B cell (primary cell): ENCODE measurements at regions not wholly inside any gene's neighbourhood (a gene's known extent, or its start where the extent isn't known, plus 50 kb on each side); places are given as distances from the start of the nearest gene placed in this dataset.

ENCODE experiments used
- ATAC-seq: fragments of 200-7000 bp; cut with Tn5 transposase; one replicate; pipeline ENCODE4 v1.10.0; 2021; ENCODE audit warnings: low read depth, mild to moderate bottlenecking, moderate number of reproducible peaks, moderate library complexity
- CTCF ChIA-PET: fragments of 350-600 bp; sonication (Branson Sonifier 250); formaldehyde crosslinking; loops from one replicate; lab custom pipeline; 2021; ENCODE audit warnings: antibody characterized with exemption, inconsistent platforms; lab: Charles Lee
- POLR2A ChIA-PET: fragments of 350-600 bp; sonication (Branson Sonifier 250); formaldehyde crosslinking; loops from one replicate; lab custom pipeline; 2021; ENCODE audit warnings: antibody characterized with exemption; lab: Charles Lee
- DNase-seq: peaks from one replicate; pipeline ENCODE4 v3.0.0; 2013
- H2AFZ ChIP-seq: 2 replicates; pipeline ENCODE4 v1.6.1; 2012; ENCODE audit warnings: mild to moderate bottlenecking, low read depth, low read length; ENCODE audit not compliant: insufficient read depth, poor library complexity, severe bottlenecking
- H3K27ac ChIP-seq, 2 donors: 1 replicate in 1 of 2; 2 replicates in 1 of 2; pipeline ENCODE4 v1.5.1; 2012 to 2013; ENCODE audit warnings: low read length in 2 of 2, mild to moderate bottlenecking in 2 of 2, moderate library complexity in 1 of 2
- H3K27me3 ChIP-seq, 4 experiments: fragments of 200-600 bp in 1 of 4; sonication (generic) in 1 of 4; replicated peaks in 1 of 4; 1 replicate in 2 of 4; 2 replicates in 2 of 4; pipeline versions ENCODE4 v1.6.1 to v1.7.0; 2013 to 2016; ENCODE audit warnings: low read length in 3 of 4, mild to moderate bottlenecking in 2 of 4, mixed read lengths in 1 of 4, moderate library complexity in 1 of 4; ENCODE audit not compliant: insufficient read depth in 4 of 4, control insufficient read depth in 3 of 4; ENCODE audit errors: control extremely low read depth in 1 of 4
- H3K36me3 ChIP-seq, 2 experiments: replicated peaks in 1 of 2; 1 replicate in 1 of 2; 2 replicates in 1 of 2; pipeline versions ENCODE4 v1.6.1 to v1.7.1; 2013; ENCODE audit warnings: low read length in 1 of 2; ENCODE audit not compliant: insufficient read depth in 2 of 2, control insufficient read depth in 1 of 2; ENCODE audit errors: control extremely low read depth in 1 of 2, extremely low read depth in 1 of 2
- H3K4me1 ChIP-seq, 2 donors: fragments of 200-600 bp in 1 of 2; sonication (generic) in 1 of 2; 1 replicate in 1 of 2; 2 replicates in 1 of 2; pipeline versions ENCODE4 v1.5.1 to v1.6.1; 2013 to 2017; ENCODE audit warnings: low read length in 2 of 2; ENCODE audit not compliant: control insufficient read depth in 2 of 2, insufficient read depth in 2 of 2
- H3K4me2 ChIP-seq: replicated peaks from 2 replicates; pipeline ENCODE3; 2012; ENCODE audit warnings: mild to moderate bottlenecking, low read depth, low read length; ENCODE audit not compliant: poor library complexity, severe bottlenecking
- H3K4me3 ChIP-seq, 5 experiments: fragments of 200-600 bp in 1 of 5; sonication (generic) in 1 of 5; 1 replicate in 3 of 5; 2 replicates in 2 of 5; pipeline versions ENCODE4 v1.5.1 to v1.7.0; 2011 to 2016; ENCODE audit warnings: low read length in 4 of 5, mild to moderate bottlenecking in 4 of 5, low read depth in 2 of 5, control low read depth in 1 of 5, moderate library complexity in 1 of 5; ENCODE audit not compliant: insufficient read depth in 1 of 5; ENCODE audit errors: control extremely low read depth in 1 of 5, extremely low read depth in 1 of 5
- H3K79me2 ChIP-seq: fragments of 200-600 bp; sonication (generic); one replicate; pipeline ENCODE4 v1.6.0; 2016; ENCODE audit warnings: low read length; ENCODE audit not compliant: control insufficient read depth, insufficient read depth
- H3K9ac ChIP-seq: fragments of 200-600 bp; sonication (generic); 2 replicates; pipeline ENCODE4 v1.6.1; 2017; ENCODE audit warnings: mild to moderate bottlenecking, low read length, moderate library complexity
- H3K9me3 ChIP-seq, 3 donors: one replicate each; pipeline versions ENCODE4 v1.6.1 to v1.7.1; 2013; ENCODE audit warnings: low read length in 2 of 3; ENCODE audit not compliant: control insufficient read depth in 2 of 3, insufficient read depth in 1 of 3; ENCODE audit errors: control extremely low read depth in 1 of 3
- H4K20me1 ChIP-seq: 2 replicates; pipeline ENCODE4 v1.6.0; 2012; ENCODE audit warnings: mild to moderate bottlenecking, low read length; ENCODE audit not compliant: insufficient read depth, control insufficient read depth, poor library complexity, severe bottlenecking
- H3K27ac Mint-ChIP-seq: one replicate; pipeline ENCODE4 v1.8.0; 2021; ENCODE audit warnings: mixed read lengths
- H3K27me3 Mint-ChIP-seq: one replicate; pipeline ENCODE4 v1.8.0; 2021; ENCODE audit warnings: mixed read lengths
- H3K4me1 Mint-ChIP-seq: one replicate; pipeline ENCODE4 v1.8.0; 2021; ENCODE audit warnings: mixed read lengths
- H3K4me3 Mint-ChIP-seq: one replicate; pipeline ENCODE4 v1.8.0; 2021; ENCODE audit warnings: mixed read lengths
- H3K9me3 Mint-ChIP-seq: one replicate; pipeline ENCODE4 v1.8.0; 2022; ENCODE audit warnings: mixed read lengths; ENCODE audit not compliant: insufficient read depth
- CTCF ChIP-seq: fragments of 200-600 bp; IDR thresholded peaks from one replicate; pipeline ENCODE4 v1.8.0; 2022; ENCODE audit warnings: antibody characterized with exemption, mild to moderate bottlenecking
- EZH2 ChIP-seq: IDR thresholded peaks from 2 replicates; pipeline ENCODE4 v1.6.1; 2012; ENCODE audit warnings: borderline replicate concordance, low read depth, mild to moderate bottlenecking, moderate library complexity, low read length; ENCODE audit not compliant: insufficient read depth, poor library complexity, severe bottlenecking
- WGBS: methylation state at CpG from one replicate; pipeline ENCODE4 v1.1.5; 2013; ENCODE audit warnings: missing lambda C conversion rate; ENCODE audit not compliant: insufficient coverage; 5-methylcytosine and 5-hydroxymethylcytosine counted together
- intact Hi-C: fragments of 100-400 bp; cut with micrococcal nuclease; formaldehyde crosslinking; loops from one replicate; pipeline ENCODE4 v1.10.0; 2022

- POLR2A ChIA-PET, result no interaction called here
- Histone ChIP-seq H3K9ac (no peak overlapping the region), H3K27ac (no peak overlapping the region), H3K4me3 (no peak overlapping the region), H4K20me1 (no peaks in the 10 kb centered on the region), H2AFZ (no peak overlapping the region), H3K36me3 (no peaks in the 10 kb centered on the region), H3K79me2 (no peaks in the 10 kb centered on the region), H3K9me3 (no peaks in the 10 kb centered on the region), H3K4me1 (no peaks in the 10 kb centered on the region), H3K27me3 (no peaks in the 10 kb centered on the region), H3K4me2 (no peak overlapping the region)
- Mint-ChIP-seq H3K4me1 (peaks cover 4% of the 10 kb centered on the region), H3K9me3 (no peaks in the 10 kb centered on the region), H3K27me3 (no peaks in the 10 kb centered on the region), H3K4me3 (no peak overlapping the region), H3K27ac (no peak overlapping the region)
- ATAC-seq (no peak), DNase-seq (no peak)
- no CpG with 5 or more reads among the region's 4 CpGs for WGBS
- TF ChIP-seq CTCF (no peak), EZH2 (no peak)
- intact Hi-C loops, result no loop called here
- CTCF ChIA-PET, result no interaction called here
These were observed 754.7 kb downstream of the DTWD2 start for GRCh38 chr5:118233606-118234005.

GRCh38 chr5:118228489-118228888, 759.9 kb downstream of the DTWD2 start:
- H4K20me1 ChIP-seq, result no peaks in the 10 kb centered on the region

More at GRCh38 chr5:118228489-118228888, 759.9 kb downstream of the DTWD2 start:
- Histone ChIP-seq H3K79me2 (no peaks in the 10 kb centered on the region), H3K4me3 (no peak overlapping the region), H3K4me2 (no peak overlapping the region), H3K9me3 (no peaks in the 10 kb centered on the region), H3K27me3 (no peaks in the 10 kb centered on the region), H3K27ac (no peak overlapping the region), H3K4me1 (no peaks in the 10 kb centered on the region), H3K9ac (no peak overlapping the region), H2AFZ (no peak overlapping the region), H3K36me3 (no peaks in the 10 kb centered on the region)
- Mint-ChIP-seq H3K27me3 (no peaks in the 10 kb centered on the region), H3K9me3 (peaks cover 3% of the 10 kb centered on the region), H3K27ac (no peak overlapping the region), H3K4me1 (no peaks in the 10 kb centered on the region), H3K4me3 (no peak overlapping the region)
- ATAC-seq (no peak), DNase-seq (no peak)
- intact Hi-C loops, result no loop called here
- ChIA-PET CTCF (no interaction called here), POLR2A (no interaction called here)
- TF ChIP-seq CTCF, result no peak
- no peak for TF ChIP-seq EZH2
- 50% methylated on average over 1 of the region's 2 CpGs for WGBS
